Transverse colon (tissue), 4 donors: ENCODE measurements at regions not wholly inside any gene's neighbourhood (a gene's known extent, or its start where the extent isn't known, plus 50 kb on each side); places are given as distances from the start of the nearest gene placed in this dataset.

Experiments
- CTCF ChIP-seq, 5 experiments: fragments of 200-600 bp in 3 of 5; fragments of 450-650 bp in 2 of 5; sonication (generic) in 3 of 5; IDR thresholded peaks; 1 replicate in 2 of 5; 2 replicates in 3 of 5; pipeline ENCODE4 v1.5.1; 2016 to 2017; ENCODE audit warnings: antibody characterized with exemption in 5 of 5, inconsistent platforms in 3 of 5, mild to moderate bottlenecking in 2 of 5, moderate library complexity in 1 of 5
- EP300 ChIP-seq: sonication (generic); formaldehyde crosslinking; IDR thresholded peaks from one replicate; pipeline ENCODE4 v1.6.1; 2017; ENCODE audit warnings: antibody characterized with exemption, low read depth
- POLR2A ChIP-seq: fragments of 450-650 bp; IDR thresholded peaks from one replicate; pipeline ENCODE4 v1.6.1; 2016; ENCODE audit warnings: antibody characterized with exemption, mild to moderate bottlenecking, moderate library complexity
- POLR2AphosphoS5 ChIP-seq, 3 donors: sonication (generic); formaldehyde crosslinking; IDR thresholded peaks; one replicate each; pipeline ENCODE4 v1.6.1; 2016; ENCODE audit warnings: antibody characterized with exemption in 3 of 3

- TF ChIP-seq CTCF (IDR thresholded peaks at IDR 0.05) (no peak), POLR2A (no peak), POLR2AphosphoS5 (IDR thresholded peaks at IDR 0.05) (no peak), EP300 (no peak)
Observed at GRCh38 chr11:106466521-106467080, 389.1 kb downstream of the AASDHPPT start.
